ENCODE measurements at regions not wholly inside any gene's neighbourhood (a gene's known extent, or its start where the extent isn't known, plus 50 kb on each side); places are given as distances from the start of the nearest gene placed in this dataset.
"Not testable (repeated sequence)": the region's sequence is repeated elsewhere in the genome, so short reads cannot be mapped to it uniquely, and the experiment has no call there.

DNA sequence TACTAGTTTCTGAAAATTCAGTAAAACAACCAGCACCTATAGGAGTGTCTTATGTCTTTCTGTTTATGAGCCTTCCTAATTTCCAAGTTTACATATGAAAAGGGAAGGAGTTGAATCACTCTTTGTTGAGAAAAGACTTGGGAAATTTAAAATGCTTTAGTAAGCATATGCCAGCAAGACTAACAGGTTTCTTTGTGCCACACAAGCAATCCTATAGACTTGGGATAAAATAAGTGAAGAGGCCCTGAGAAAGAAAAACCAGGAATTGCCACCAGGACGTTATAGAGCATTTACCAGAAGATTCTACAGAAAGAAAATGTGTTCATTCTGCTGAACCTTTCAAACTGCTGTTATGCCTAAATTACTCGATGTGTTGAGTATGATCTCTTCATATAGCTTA, 1099.1 kb downstream of the EPHA3 start:
- not testable (repeated sequence) for DNase-seq (ENCODE audit: low read depth)

- DNase-seq (ENCODE audit: low read depth), result not testable (repeated sequence)
These were observed 1100.1 kb downstream of the EPHA3 start for GRCh38 chr3:90207353-90208097.

DNA sequence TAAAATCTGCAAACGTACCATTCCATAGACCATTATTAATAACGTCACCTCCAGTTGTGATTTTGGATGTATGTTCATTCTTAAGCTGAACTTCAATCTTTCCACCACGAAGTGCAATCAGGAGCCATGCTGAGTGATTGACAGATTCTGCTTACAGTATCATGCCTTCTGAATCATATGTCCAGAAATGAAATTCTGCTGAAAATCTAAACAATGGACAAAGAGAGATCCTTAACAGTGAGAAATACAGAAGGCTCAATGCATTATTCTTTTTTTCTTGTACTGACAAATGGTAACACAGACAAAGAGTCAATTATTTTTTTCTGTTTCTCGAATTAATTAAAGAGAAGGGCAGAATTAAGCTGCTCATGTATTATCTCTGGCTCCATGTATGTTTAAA, 1114.5 kb downstream of the EPHA3 start:
- no peak for DNase-seq (ENCODE audit: low read depth)

DNA sequence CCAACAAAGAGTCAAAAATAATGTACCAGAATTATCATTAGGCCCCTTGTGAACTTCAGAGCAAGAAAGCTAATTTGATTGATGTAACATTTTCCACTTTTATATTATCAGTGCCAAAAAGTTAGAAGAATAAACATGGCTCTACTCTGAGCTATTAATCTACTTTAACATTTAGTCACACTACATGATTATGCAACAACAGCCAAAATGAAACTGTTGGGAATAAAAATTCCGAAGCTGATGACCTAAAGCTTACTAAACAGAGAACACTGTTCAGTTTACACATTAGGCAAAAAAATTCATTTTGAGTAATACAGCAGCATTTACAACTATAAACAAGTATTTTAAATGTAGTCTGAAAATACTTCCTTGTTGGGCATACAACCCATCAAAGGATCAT, 1134.1 kb downstream of the EPHA3 start:
- DNase-seq (ENCODE audit: low read depth), result no peak

DNA sequence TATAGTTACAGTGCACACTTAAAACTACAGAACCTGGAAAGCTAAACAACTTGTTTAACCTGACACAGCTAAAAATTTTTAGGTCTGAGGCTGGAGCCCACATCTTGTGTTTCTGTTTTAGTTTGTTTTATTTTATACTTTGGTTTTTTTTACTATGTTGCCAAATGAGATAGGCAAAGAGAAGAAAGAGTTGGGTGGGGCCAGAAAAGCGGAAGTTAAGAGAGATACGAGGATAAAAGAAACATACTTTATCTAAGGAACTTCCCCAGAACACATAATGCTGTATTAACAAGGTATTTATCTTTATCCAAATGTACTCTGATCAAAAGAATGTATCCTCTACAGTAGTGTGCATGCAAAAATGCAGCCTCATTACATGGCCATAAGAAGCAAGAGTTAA, 1145.7 kb downstream of the EPHA3 start:
- DNase-seq (ENCODE audit: low read depth), result no peak

GRCh38 chr3:90261481-90262433, 1154.3 kb downstream of the EPHA3 start:
- DNase-seq (ENCODE audit: low read depth), result no peak

Data from renal cortical epithelial cell (primary cell).